Muscle layer of duodenum (tissue), 2 donors: ENCODE measurements at regions not wholly inside any gene's neighbourhood (a gene's known extent, or its start where the extent isn't known, plus 50 kb on each side); places are given as distances from the start of the nearest gene placed in this dataset.
"Not testable (repeated sequence)": the region's sequence is repeated elsewhere in the genome, so short reads cannot be mapped to it uniquely, and the experiment has no call there.

Source experiments
- H3K27ac ChIP-seq: one replicate; pipeline ENCODE4 v1.7.0; 2013; ENCODE audit warnings: mild to moderate bottlenecking, low read length
- H3K27me3 ChIP-seq: one replicate; pipeline ENCODE4 v1.7.0; 2013; ENCODE audit warnings: low read depth, mild to moderate bottlenecking, control low read depth, low read length
- H3K36me3 ChIP-seq, 2 donors: one replicate each; pipeline ENCODE4 v1.7.0; 2013; ENCODE audit warnings: low read length in 2 of 2, control low read depth in 1 of 2, mild to moderate bottlenecking in 1 of 2; ENCODE audit not compliant: insufficient read depth in 2 of 2, control insufficient read depth in 1 of 2
- H3K4me1 ChIP-seq, 2 donors: one replicate each; pipeline ENCODE4 v1.7.0; 2013; ENCODE audit warnings: low read length in 2 of 2, mild to moderate bottlenecking in 2 of 2, control low read depth in 1 of 2, moderate library complexity in 1 of 2; ENCODE audit not compliant: insufficient read depth in 2 of 2, control insufficient read depth in 1 of 2
- H3K4me3 ChIP-seq, 2 donors: one replicate each; pipeline ENCODE4 v1.7.0; 2013; ENCODE audit warnings: low read length in 2 of 2, low read depth in 1 of 2, mild to moderate bottlenecking in 1 of 2
- H3K9me3 ChIP-seq, 2 donors: one replicate each; pipeline ENCODE4 v1.7.0; 2013; ENCODE audit warnings: low read length in 2 of 2, control low read depth in 1 of 2, mild to moderate bottlenecking in 1 of 2; ENCODE audit not compliant: control insufficient read depth in 1 of 2
- donor health status: healthy.

- not testable (repeated sequence) for H3K4me1 ChIP-seq, H3K4me3 ChIP-seq, H3K9me3 ChIP-seq, H3K36me3 ChIP-seq, H3K27ac ChIP-seq, H3K27me3 ChIP-seq
Measured at GRCh38 chr17:20633268-20634059, 53.9 kb downstream of the CDRT15L2 start.

- H3K4me3 ChIP-seq, H3K27me3 ChIP-seq, H3K9me3 ChIP-seq, H3K36me3 ChIP-seq, H3K27ac ChIP-seq, H3K4me1 ChIP-seq: not testable (repeated sequence)
Measured at GRCh38 chr17:20640147-20640546, 60.6 kb downstream of the CDRT15L2 start.

GRCh38 chr17:20646661-20647272 is 67.2 kb downstream of the CDRT15L2 start:
- not testable (repeated sequence) for H3K27ac ChIP-seq, H3K9me3 ChIP-seq, H3K4me3 ChIP-seq, H3K36me3 ChIP-seq, H3K4me1 ChIP-seq, H3K27me3 ChIP-seq

- not testable (repeated sequence) for H3K4me3 ChIP-seq, H3K27ac ChIP-seq, H3K4me1 ChIP-seq, H3K9me3 ChIP-seq, H3K36me3 ChIP-seq, H3K27me3 ChIP-seq
Measured at GRCh38 chr17:20649097-20649767, 69.7 kb downstream of the CDRT15L2 start.

GRCh38 chr17:20651022-20651421 is 71.5 kb downstream of the CDRT15L2 start:
- not testable (repeated sequence) for H3K4me1 ChIP-seq, H3K36me3 ChIP-seq, H3K27me3 ChIP-seq, H3K4me3 ChIP-seq, H3K9me3 ChIP-seq, H3K27ac ChIP-seq

- not testable (repeated sequence) for H3K9me3 ChIP-seq, H3K4me3 ChIP-seq, H3K4me1 ChIP-seq, H3K36me3 ChIP-seq, H3K27me3 ChIP-seq, H3K27ac ChIP-seq
Measured at GRCh38 chr17:20651736-20652135, 72.2 kb downstream of the CDRT15L2 start.

- not testable (repeated sequence) for H3K27me3 ChIP-seq, H3K4me1 ChIP-seq, H3K9me3 ChIP-seq, H3K36me3 ChIP-seq, H3K27ac ChIP-seq, H3K4me3 ChIP-seq
Measured at GRCh38 chr17:20653391-20653790, 73.9 kb downstream of the CDRT15L2 start.

GRCh38 chr17:20654114-20654513 is 74.6 kb downstream of the CDRT15L2 start:
- H3K4me1 ChIP-seq, H3K9me3 ChIP-seq, H3K4me3 ChIP-seq, H3K27me3 ChIP-seq, H3K36me3 ChIP-seq, H3K27ac ChIP-seq: not testable (repeated sequence)

- H3K36me3 ChIP-seq, H3K27me3 ChIP-seq, H3K27ac ChIP-seq, H3K4me1 ChIP-seq, H3K9me3 ChIP-seq, H3K4me3 ChIP-seq: not testable (repeated sequence)
Measured at GRCh38 chr17:20654575-20654974, 75.1 kb downstream of the CDRT15L2 start.

- H3K4me1 ChIP-seq, H3K9me3 ChIP-seq, H3K36me3 ChIP-seq, H3K27ac ChIP-seq, H3K27me3 ChIP-seq, H3K4me3 ChIP-seq: not testable (repeated sequence)
Measured at GRCh38 chr17:20665103-20665955, 85.8 kb downstream of the CDRT15L2 start.

GRCh38 chr17:20666689-20667088 is 87.2 kb downstream of the CDRT15L2 start:
- H3K27ac ChIP-seq, H3K4me1 ChIP-seq, H3K4me3 ChIP-seq, H3K9me3 ChIP-seq, H3K36me3 ChIP-seq, H3K27me3 ChIP-seq: not testable (repeated sequence)
